ENCODE measurements at regions not wholly inside any gene's neighbourhood (a gene's known extent, or its start where the extent isn't known, plus 50 kb on each side); places are given as distances from the start of the nearest gene placed in this dataset.
"Not testable (repeated sequence)": the region's sequence is repeated elsewhere in the genome, so short reads cannot be mapped to it uniquely, and the experiment has no call there.

DNA sequence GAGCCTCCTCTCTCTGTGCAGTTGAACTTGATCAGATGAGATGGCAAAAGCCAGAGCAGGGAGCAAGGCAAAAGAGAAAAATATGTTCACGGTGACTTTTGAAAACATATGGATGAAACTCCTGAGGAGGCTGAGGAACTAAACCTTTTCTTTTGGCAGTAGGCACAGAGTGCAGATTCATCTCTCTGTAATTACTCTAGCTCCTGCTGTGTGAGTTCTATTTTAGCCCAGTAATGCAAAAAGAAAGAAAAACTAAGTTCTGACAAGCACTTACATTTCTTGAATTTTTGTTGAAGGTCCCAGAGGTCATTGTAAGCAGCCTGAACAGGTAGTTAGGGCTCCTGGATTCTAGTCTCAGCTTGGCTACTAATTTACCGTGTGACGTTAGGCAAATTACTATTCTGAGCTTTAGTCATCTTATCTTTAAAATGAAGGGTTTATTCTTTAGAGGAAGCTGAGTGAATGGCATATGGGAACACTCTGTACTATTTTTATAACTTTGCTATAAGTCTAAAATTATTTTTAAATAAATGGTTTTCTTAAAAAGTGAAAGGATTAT lies 114.7 kb upstream of the NBPF26 start:
- H3K27ac ChIP-seq; DNase-seq (ENCODE audit: low read depth, low spot score): not testable (repeated sequence)

DNA sequence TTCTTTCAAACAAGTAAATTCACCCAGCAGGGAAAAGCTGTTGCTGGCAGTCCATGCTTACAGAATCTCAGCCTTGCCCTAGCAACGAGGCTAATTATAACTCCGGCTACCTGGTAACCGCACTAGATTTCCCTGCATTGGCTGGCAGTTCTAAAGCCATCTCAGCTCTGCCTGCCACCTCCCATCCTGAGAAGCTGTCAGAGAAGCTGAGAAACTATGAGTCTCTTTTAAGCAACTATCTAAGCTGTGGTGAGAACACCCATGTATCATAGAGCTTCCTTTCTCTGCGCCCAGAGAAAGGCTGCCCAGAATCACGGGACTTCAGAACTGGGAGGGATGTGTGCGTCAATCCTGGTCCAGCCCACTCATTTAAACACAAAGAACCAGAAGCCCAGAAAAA lies 113.9 kb upstream of the NBPF26 start:
- H3K27ac ChIP-seq; DNase-seq (ENCODE audit: low read depth, low spot score): not testable (repeated sequence)

- not testable (repeated sequence) for DNase-seq (ENCODE audit: low read depth, low spot score)
Observed at GRCh38 chr1:120614931-120615639, 108.7 kb upstream of the NBPF26 start.

GRCh38 chr1:120617493-120617892 lies 106.3 kb upstream of the NBPF26 start:
- not testable (repeated sequence) for H3K27ac ChIP-seq; DNase-seq (ENCODE audit: low read depth, low spot score)

More at GRCh38 chr1:120614931-120615639, 108.7 kb upstream of the NBPF26 start:
- not testable (repeated sequence) for H3K27ac ChIP-seq

- not testable (repeated sequence) for H3K27ac ChIP-seq; DNase-seq (ENCODE audit: low read depth, low spot score)
Observed at GRCh38 chr1:120619867-120620692, 103.7 kb upstream of the NBPF26 start.

DNA sequence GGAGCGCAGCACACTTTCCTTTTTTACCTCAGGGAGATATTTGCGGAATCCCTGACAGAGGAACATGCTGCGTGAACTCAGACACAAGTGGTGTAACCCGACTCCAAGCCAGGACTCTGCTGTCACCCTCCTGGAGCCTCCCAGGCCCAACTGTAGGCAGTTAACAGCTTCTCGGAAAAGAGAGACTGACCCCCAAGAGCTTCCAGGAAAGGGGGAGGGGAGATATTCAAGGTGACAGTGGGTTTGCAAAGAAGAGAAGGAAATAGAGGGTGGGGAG lies 103.1 kb upstream of the NBPF26 start:
- not testable (repeated sequence) for DNase-seq (ENCODE audit: low read depth, low spot score); H3K27ac ChIP-seq

DNA sequence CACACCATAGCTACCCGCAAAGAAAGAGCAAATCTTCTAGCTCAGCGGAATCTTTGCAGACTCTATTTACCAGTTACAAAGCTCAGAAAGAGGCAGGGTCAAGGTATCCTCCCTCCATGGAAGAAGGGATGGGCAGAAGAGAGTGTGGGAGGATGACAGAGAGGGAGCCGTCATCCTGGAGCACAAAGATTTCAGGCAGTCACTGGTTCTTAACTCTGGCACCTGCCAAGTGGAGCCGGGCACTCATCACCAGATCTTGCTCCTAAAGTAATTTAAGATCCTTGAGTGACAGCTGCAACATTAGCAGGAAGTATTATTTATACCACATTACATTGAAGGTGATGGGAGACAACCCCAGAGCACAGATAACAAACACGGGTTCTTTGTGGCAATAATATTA lies 102.5 kb upstream of the NBPF26 start:
- not testable (repeated sequence) for H3K27ac ChIP-seq

GRCh38 chr1:120623539-120623938 lies 100.2 kb upstream of the NBPF26 start:
- not testable (repeated sequence) for DNase-seq (ENCODE audit: low read depth, low spot score)

More for the DNA sequence above, 102.5 kb upstream of the NBPF26 start:
- DNase-seq (ENCODE audit: low read depth, low spot score): not testable (repeated sequence)

DNA sequence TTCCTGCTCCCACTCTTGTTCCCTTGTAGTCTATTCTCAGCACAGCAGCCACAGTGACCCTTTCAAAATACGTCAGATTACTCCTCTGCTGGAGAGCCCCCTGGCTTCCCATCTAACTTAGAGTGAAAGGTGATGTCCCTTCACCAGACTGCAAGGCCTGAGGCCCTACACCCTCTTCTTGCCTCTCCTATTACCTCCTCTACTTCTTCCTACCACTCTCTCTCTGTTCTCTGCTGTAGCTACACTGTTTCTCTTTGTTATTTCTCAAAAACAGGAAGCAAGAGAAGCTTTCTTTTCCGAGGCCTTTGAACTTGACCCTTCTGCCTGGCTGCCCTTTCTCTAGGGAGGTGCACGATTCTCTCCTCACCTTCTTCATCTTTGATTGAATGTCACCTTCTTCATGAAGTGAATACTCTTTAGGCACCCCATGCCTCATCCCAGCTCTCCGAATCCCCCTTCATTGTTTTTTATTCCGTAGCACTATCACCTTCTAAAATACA lies 99.1 kb upstream of the NBPF26 start:
- DNase-seq (ENCODE audit: low read depth, low spot score); H3K27ac ChIP-seq: not testable (repeated sequence)

More at GRCh38 chr1:120623539-120623938, 100.2 kb upstream of the NBPF26 start:
- H3K27ac ChIP-seq: not testable (repeated sequence)

DNA sequence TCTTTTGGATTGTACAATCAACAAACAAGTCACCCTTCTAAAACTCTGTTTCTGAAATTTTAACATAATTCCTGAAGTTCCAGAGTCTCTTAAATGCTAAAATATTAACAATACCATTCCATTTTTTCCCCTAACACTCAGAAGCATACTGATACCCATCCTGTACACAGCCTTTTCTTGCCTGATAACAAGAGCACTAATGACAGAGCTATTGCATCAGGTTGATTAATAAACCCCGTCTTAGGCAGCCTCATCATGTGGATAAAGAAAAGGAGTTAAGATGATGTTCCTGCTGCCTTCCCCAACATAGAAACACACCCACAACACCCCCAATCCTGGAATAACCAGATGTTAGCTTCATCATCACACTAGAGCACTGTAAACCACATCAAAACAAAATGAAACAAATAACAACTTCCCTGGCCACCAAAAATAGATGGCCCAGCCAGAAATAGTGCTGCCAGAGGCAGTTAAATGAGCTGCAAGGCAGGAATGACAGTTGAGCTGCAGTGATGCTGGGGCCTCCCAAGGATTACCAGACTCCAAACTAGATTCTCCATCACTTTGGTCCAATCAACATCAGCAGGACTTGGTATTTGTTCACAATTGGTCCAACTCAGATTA lies 93.8 kb upstream of the NBPF26 start:
- not testable (repeated sequence) for DNase-seq (ENCODE audit: low read depth, low spot score); H3K27ac ChIP-seq

GRCh38 chr1:120634816-120635806 lies 88.6 kb upstream of the NBPF26 start:
- not testable (repeated sequence) for H3K27ac ChIP-seq

GRCh38 chr1:120640261-120641013 lies 83.3 kb upstream of the NBPF26 start:
- not testable (repeated sequence) for DNase-seq (ENCODE audit: low read depth, low spot score); H3K27ac ChIP-seq

More at GRCh38 chr1:120634816-120635806, 88.6 kb upstream of the NBPF26 start:
- DNase-seq (ENCODE audit: low read depth, low spot score): not testable (repeated sequence)

DNA sequence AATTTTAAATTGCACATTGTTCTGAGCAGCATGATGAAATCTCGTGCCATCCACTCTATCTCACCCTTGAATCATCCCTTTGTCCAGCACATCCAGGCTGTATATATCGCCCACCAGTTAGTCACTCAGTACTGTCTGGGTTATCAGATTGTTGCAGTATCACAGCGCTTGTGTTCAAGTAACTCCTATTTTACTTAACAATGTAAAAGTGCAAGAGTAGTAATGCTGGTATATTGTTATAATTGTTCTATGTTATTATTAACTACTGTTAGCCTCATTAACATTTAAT lies 82.8 kb upstream of the NBPF26 start:
- not testable (repeated sequence) for H3K27ac ChIP-seq; DNase-seq (ENCODE audit: low read depth, low spot score)

DNA sequence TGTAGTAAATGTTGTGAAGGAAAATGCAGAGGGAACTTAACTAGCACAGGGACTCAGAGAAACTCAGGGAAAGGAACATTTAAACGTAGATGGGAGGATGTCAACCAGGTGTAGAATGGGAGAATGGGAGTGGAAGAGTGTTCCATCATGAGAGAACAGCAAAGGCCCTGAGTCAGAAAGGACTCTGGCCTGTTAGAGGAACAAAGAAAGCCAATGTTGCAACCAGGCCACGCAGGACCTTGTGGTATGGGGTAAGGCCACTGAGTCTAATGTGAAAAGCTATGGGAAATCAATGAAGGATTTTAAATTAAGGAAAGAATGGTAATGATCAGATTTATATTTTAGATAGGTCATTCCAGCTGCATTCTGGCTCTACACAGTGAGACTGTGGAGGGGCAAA lies 76.6 kb upstream of the NBPF26 start:
- H3K27ac ChIP-seq; DNase-seq (ENCODE audit: low read depth, low spot score): not testable (repeated sequence)

DNA sequence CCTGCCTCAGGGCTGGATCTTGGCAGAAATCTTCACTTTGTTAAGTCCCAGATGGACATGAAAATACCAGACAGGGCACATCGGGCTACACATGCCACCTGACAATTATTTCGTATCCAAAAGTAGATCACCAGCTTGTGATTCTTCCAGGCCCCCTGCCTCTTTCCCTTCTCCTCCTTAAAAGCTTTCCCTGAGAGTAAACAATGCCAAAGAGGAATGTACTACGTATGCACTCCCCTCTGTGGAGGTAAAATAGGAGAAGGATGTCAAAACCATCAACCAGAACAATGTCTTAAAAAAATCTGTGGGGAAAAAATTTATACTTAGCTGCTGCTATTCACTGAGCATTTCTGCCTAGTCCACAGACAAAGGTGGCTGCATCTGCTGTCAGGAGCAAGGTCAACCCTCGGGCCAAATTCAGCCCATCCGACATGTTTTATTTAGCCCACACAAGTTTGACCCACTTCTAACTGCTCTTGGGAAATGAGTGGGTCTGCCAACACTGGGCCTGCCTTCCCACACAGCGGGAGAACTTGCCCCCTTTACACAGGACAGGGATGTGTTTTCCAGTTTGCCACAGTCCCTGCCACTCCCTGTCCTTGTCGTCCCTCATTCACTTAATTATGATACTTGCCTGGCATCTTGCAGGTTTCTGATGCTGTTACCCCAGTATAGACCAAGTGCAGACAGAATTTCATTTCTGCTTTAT lies 74.7 kb upstream of the NBPF26 start:
- DNase-seq (ENCODE audit: low read depth, low spot score); H3K27ac ChIP-seq: not testable (repeated sequence)

DNA sequence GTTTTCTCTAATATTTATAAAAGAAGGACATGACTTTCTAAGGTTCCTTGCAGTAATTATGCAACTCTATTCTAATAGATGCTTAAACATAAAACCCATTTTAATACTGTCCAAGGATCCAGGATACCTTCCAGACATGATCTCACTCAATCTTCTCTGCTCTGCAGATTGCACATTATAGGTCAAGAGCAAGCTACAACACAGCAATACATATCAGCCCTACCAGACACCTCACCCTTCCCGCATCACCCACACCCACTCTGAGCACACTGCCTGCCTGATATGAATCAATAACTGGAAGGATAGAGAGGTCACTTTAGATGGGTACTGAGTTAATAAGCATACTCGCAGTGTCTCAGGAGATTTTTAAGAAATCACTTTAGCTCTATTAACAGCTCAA lies 74.0 kb upstream of the NBPF26 start:
- not testable (repeated sequence) for DNase-seq (ENCODE audit: low read depth, low spot score); H3K27ac ChIP-seq

DNA sequence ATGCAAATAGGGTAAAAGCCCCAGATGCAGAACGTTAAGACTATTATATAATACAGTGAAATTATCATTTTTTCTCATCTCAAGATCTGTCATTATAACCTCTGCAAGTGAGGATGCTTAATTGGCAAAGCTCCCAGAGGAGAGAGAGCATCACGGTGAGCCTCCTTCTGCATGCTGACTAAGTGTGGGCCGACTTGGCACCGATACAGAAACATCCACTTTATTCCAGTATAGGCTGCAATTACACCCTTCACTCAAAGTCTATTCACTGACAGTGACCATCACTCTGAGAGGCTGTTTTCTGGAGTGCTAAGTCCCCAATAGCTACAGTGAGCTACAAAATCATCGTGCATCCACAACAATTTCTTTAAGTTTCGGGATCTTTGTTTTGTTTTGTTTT lies 69.6 kb upstream of the NBPF26 start:
- H3K27ac ChIP-seq; DNase-seq (ENCODE audit: low read depth, low spot score): not testable (repeated sequence)

GRCh38 chr1:120655394-120655793 lies 68.4 kb upstream of the NBPF26 start:
- not testable (repeated sequence) for DNase-seq (ENCODE audit: low read depth, low spot score); H3K27ac ChIP-seq
